ENCODE measurements at regions not wholly inside any gene's neighbourhood (a gene's known extent, or its start where the extent isn't known, plus 50 kb on each side); places are given as distances from the start of the nearest gene placed in this dataset.

DNA sequence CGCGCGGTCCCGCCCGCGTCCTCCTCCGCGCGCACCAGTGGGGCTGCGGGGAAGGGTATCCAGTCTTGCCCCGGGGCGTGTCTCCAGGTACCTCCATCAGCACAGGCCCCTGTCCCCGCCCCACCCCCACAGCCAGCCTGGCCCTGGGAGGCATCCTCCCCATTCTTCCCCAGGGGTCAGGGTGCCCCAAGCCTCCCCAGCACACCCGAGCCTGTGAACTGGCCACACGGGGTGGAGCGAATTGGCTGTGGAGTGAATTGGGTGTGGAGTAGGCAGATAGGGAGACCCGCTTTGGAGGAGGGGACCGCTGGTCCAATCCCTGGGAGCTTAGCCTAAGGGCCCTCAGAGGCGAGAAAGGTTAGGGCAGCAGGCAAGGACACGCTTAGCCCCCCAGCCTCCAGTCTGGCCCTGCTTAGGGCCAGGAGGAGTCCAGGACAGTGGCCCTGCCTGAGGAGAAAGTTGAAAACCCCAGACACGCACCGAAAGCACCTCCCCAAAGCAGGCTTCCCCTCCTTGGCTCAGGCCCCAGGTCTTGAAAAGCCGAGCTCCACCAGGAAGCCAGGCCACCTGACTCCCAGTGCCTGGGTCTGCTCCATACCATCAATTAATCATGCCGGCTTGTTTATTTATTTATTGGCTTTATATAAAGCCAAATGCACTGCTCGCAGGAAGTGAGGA, 107.7 kb upstream of the SLC6A11 start:
- TF ChIP-seq, protein P1, sequence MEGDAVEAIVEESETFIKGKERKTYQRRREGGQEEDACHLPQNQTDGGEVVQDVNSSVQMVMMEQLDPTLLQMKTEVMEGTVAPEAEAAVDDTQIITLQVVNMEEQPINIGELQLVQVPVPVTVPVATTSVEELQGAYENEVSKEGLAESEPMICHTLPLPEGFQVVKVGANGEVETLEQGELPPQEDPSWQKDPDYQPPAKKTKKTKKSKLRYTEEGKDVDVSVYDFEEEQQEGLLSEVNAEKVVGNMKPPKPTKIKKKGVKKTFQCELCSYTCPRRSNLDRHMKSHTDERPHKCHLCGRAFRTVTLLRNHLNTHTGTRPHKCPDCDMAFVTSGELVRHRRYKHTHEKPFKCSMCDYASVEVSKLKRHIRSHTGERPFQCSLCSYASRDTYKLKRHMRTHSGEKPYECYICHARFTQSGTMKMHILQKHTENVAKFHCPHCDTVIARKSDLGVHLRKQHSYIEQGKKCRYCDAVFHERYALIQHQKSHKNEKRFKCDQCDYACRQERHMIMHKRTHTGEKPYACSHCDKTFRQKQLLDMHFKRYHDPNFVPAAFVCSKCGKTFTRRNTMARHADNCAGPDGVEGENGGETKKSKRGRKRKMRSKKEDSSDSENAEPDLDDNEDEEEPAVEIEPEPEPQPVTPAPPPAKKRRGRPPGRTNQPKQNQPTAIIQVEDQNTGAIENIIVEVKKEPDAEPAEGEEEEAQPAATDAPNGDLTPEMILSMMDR (conservative IDR thresholded peaks at IDR 0.05; ENCODE audit: low read depth, low read length) = no peak
- peak; percentile 49 for TF ChIP-seq EZH2 (IDR thresholded peaks at IDR 0.05; ENCODE audit: borderline replicate concordance, low read depth, low read length, poor library complexity, severe bottlenecking)

Measured in A673 (cell line).